Activated CD4-positive, alpha-beta T cell treated with anti-CD3 and anti-CD28 coated beads, Interleukin-2, amount 10 ng/mL, durations not matched to agents 7 days and 5 days (primary cell): ENCODE measurements at regions not wholly inside any gene's neighbourhood (a gene's known extent, or its start where the extent isn't known, plus 50 kb on each side); places are given as distances from the start of the nearest gene placed in this dataset.
"Not testable (repeated sequence)": the region's sequence is repeated elsewhere in the genome, so short reads cannot be mapped to it uniquely, and the experiment has no call there.

Source experiments
- CTCF ChIA-PET: fragments of 350-600 bp; sonication (Branson Sonifier 250); formaldehyde crosslinking; loops from one replicate; lab custom pipeline; 2021; ENCODE audit warnings: antibody characterized with exemption; lab: Charles Lee
- POLR2A ChIA-PET: fragments of 350-600 bp; sonication (Branson Sonifier 250); formaldehyde crosslinking; loops from one replicate; lab custom pipeline; 2021; ENCODE audit warnings: antibody characterized with exemption; lab: Charles Lee
- DNase-seq: peaks from one replicate; pipeline ENCODE4 v3.0.0-alpha.2; 2020
- H3K27ac Mint-ChIP-seq: one replicate; pipeline ENCODE4 v1.8.0; 2021; ENCODE audit warnings: mild to moderate bottlenecking, moderate library complexity, mixed read lengths
- H3K27me3 Mint-ChIP-seq: one replicate; pipeline ENCODE4 v1.8.0; 2021; ENCODE audit warnings: mixed read lengths
- H3K36me3 Mint-ChIP-seq: one replicate; pipeline ENCODE4 v1.8.0; 2021; ENCODE audit warnings: low read depth, mixed read lengths
- H3K4me1 Mint-ChIP-seq: one replicate; pipeline ENCODE4 v1.8.0; 2021; ENCODE audit warnings: mixed read lengths
- H3K4me3 Mint-ChIP-seq: one replicate; pipeline ENCODE4 v1.8.0; 2021; ENCODE audit warnings: mild to moderate bottlenecking, moderate library complexity, mixed read lengths
- H3K9me3 Mint-ChIP-seq: one replicate; pipeline ENCODE4 v1.8.0; 2021; ENCODE audit warnings: mixed read lengths

DNA sequence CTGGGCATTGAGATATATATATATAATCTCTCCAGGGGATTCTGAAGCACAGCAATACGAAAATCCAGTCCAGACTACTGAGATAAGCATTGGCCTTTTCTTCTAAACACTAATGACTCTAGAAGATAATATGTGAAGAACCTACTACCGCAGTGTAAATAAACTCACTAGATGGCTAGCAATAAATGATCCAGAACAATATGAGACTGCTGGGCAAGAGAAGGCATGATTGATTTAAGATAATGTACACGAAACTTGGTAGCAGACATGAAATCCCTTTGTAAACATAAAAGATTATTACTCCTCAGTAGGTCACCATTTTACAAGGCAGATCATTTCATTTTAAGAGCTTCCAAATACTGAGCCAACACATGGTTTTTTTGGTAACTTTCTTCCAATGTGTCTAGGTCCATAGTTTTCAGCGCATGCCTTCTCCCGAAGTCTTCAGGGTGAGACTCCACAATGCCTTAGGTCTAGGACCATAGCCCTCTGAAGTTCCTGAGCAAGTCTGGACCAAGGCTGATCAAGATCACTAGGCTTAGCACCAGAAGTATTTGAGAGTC lies 193.2 kb downstream of the LRRN1 start:
- no peaks in the 10 kb centered on the region for H3K36me3 Mint-ChIP-seq
- no peaks in the 10 kb centered on the region for H3K27me3 Mint-ChIP-seq
- CTCF ChIA-PET, result no interaction called here
- POLR2A ChIA-PET, result no interaction called here
- H3K27ac Mint-ChIP-seq, result no peak overlapping the region
- no peak overlapping the region for H3K4me3 Mint-ChIP-seq
- no peak for DNase-seq
- H3K9me3 Mint-ChIP-seq, result no peaks in the 10 kb centered on the region
- H3K4me1 Mint-ChIP-seq, result no peaks in the 10 kb centered on the region

DNA sequence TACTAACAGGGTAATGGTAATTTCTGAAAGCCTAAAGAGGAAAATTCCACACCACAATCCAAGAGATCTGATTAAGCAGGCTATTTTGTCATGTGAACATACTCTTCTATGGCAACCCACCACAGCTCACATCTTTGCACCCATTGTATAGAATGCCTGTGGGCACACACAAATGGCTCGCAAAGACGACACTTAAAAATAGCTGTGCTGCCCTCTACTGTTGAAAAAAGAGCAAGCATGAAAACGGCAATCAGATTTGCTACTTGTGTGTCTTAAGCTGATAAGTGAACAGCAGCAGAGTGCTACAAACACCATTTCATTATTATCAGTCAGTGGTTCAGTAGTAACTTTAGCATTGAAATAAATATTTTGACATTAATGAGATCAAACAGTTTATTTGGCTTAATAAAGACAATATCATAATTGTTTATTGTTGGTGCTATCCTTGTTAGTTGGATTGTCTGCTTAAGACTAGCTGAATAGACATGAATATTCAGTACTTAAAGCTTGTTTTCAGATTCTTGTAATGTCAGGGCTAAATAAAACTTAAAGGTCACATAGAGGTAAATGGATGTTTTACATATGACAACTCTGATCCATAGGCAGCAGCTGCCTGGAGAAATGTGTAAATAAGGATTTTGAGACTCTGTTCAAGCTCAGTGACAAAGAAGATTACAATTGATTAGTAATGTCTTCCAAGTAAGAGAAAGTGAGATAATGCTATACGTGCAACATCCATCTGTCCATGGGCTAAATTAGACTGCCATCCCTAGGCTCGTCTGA lies 199.1 kb downstream of the LRRN1 start:
- ChIA-PET CTCF (interaction anchor here (1.0 to 1.6 kb wide), 2 partner anchors 10 to 798 kb away, joined by 3 to 6 read pairs; no protein-coding TSS in a partner anchor), POLR2A (interaction anchor here (0.5 kb wide), 1 partner anchor 224 kb away, joined by 4 read pairs; no protein-coding TSS in a partner anchor)
- H3K4me1 Mint-ChIP-seq, result no peaks in the 10 kb centered on the region
- H3K27me3 Mint-ChIP-seq, result no peaks in the 10 kb centered on the region
- DNase-seq, result peak; percentile 39
- H3K27ac Mint-ChIP-seq, result no peak overlapping the region
- no peak overlapping the region for H3K4me3 Mint-ChIP-seq
- no peaks in the 10 kb centered on the region for H3K9me3 Mint-ChIP-seq
- H3K36me3 Mint-ChIP-seq, result no peaks in the 10 kb centered on the region

- DNase-seq, CTCF ChIA-PET, H3K4me1 Mint-ChIP-seq, POLR2A ChIA-PET, H3K9me3 Mint-ChIP-seq, H3K27ac Mint-ChIP-seq, H3K27me3 Mint-ChIP-seq, H3K4me3 Mint-ChIP-seq, H3K36me3 Mint-ChIP-seq: not testable (repeated sequence)
Measured at GRCh38 chr3:3999340-3999739, 200.1 kb downstream of the LRRN1 start.

GRCh38 chr3:4001976-4002375 lies 202.7 kb downstream of the LRRN1 start:
- POLR2A ChIA-PET, result no interaction called here
- Mint-ChIP-seq H3K4me1 (no peaks in the 10 kb centered on the region), H3K9me3 (no peaks in the 10 kb centered on the region), H3K36me3 (no peaks in the 10 kb centered on the region), H3K27ac (no peak overlapping the region), H3K27me3 (no peaks in the 10 kb centered on the region), H3K4me3 (no peak overlapping the region)
- no peak for DNase-seq
- CTCF ChIA-PET, result no interaction called here

- CTCF ChIA-PET, result no interaction called here
- Mint-ChIP-seq H3K4me3 (no peak overlapping the region), H3K36me3 (no peaks in the 10 kb centered on the region), H3K27ac (no peak overlapping the region), H3K27me3 (no peaks in the 10 kb centered on the region), H3K4me1 (no peaks in the 10 kb centered on the region), H3K9me3 (no peaks in the 10 kb centered on the region)
- POLR2A ChIA-PET, result no interaction called here
- no peak for DNase-seq
Measured at GRCh38 chr3:4006288-4006687, 207.1 kb downstream of the LRRN1 start.

DNA sequence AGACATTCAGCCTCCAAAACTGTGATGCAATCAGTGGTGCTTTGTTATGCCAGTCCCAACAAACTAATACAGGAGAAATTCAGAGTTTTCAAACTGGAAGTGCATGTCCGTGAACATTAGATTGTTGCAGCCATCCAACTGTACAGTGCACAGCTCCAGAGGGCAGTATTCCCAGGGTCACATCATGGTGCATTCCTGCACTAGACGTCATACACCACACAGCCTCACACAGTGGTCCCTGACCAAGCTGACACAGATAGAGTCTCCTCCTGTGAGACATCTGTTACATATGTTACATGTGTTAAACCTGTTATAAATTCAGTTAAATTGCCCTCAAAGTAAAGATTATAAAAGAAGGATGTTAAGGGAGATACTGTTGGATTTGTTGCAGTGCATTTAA lies 209.0 kb downstream of the LRRN1 start:
- no peaks in the 10 kb centered on the region for H3K27me3 Mint-ChIP-seq
- no peak overlapping the region for H3K4me3 Mint-ChIP-seq
- POLR2A ChIA-PET, result no interaction called here
- H3K9me3 Mint-ChIP-seq, result no peaks in the 10 kb centered on the region
- DNase-seq, result no peak
- H3K27ac Mint-ChIP-seq, result no peak overlapping the region
- CTCF ChIA-PET, result interaction anchor here (0.8 to 1.2 kb wide), 2 partner anchors 10 to 22 kb away, joined by 3 to 6 read pairs; no protein-coding TSS in a partner anchor
- no peaks in the 10 kb centered on the region for H3K36me3 Mint-ChIP-seq
- no peaks in the 10 kb centered on the region for H3K4me1 Mint-ChIP-seq

- Mint-ChIP-seq H3K27me3 (no peaks in the 10 kb centered on the region), H3K4me3 (no peak overlapping the region), H3K4me1 (no peaks in the 10 kb centered on the region), H3K27ac (no peak overlapping the region), H3K9me3 (no peaks in the 10 kb centered on the region), H3K36me3 (no peaks in the 10 kb centered on the region)
- ChIA-PET POLR2A (no interaction called here), CTCF (no interaction called here)
- no peak for DNase-seq
Measured at GRCh38 chr3:4011166-4011565, 211.9 kb downstream of the LRRN1 start.

- ChIA-PET CTCF (no interaction called here), POLR2A (no interaction called here)
- H3K9me3 Mint-ChIP-seq, result no peaks in the 10 kb centered on the region
Measured at GRCh38 chr3:4015426-4015825, 216.2 kb downstream of the LRRN1 start.

DNA sequence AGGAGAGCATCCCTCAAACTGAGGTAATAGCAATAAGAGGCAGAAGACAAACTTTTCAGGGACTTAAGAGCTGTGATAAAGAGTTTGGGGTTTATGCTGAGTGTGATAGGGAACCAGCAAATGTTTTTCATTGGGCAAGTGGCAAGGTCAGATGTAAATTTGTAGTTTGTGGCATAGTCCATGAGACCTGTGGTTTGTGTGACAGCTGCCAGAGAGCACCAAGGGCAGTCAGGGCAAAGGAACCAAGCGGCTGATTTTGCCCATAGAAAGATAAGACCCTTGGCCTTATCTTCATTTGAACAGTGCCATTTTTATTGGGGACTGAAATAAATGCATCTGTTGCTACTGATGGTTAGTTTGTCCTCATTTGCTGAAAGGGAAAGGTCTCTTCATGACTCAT lies 220.3 kb downstream of the LRRN1 start:
- ChIA-PET CTCF (no interaction called here), POLR2A (no interaction called here)
- no peak overlapping the region for H3K27ac Mint-ChIP-seq

More at GRCh38 chr3:4015426-4015825, 216.2 kb downstream of the LRRN1 start:
- Mint-ChIP-seq H3K4me3 (no peak overlapping the region), H3K36me3 (no peaks in the 10 kb centered on the region), H3K4me1 (no peaks in the 10 kb centered on the region), H3K27me3 (no peaks in the 10 kb centered on the region), H3K27ac (no peak overlapping the region)
- no peak for DNase-seq

DNA sequence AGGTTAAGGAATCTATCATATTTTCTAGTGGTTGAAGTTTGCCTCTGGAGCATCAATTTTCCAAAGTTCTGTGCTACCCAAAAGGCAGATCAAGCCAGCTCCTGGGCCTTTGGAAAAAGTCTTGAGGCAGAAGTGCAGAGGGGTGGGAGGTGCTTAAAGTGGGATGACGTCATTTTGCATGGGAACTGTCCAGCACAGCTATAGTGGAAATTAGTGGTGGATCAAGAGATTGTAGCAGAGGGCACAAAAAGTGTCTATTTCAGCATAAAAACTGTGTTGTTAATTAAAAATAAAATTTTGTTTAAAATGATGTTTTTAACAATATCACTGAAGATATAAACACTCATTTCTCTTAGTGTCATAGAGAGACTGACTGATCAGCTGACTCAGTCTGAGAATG lies 221.9 kb downstream of the LRRN1 start:
- no peaks in the 10 kb centered on the region for H3K9me3 Mint-ChIP-seq
- ChIA-PET CTCF (interaction anchor here (0.6 to 0.9 kb wide), 2 partner anchors 13 to 1538 kb away, joined by 3 to 4 read pairs; no protein-coding TSS in a partner anchor), POLR2A (no interaction called here)
- H3K27ac Mint-ChIP-seq, result no peak overlapping the region
- H3K4me3 Mint-ChIP-seq, result no peak overlapping the region
- H3K36me3 Mint-ChIP-seq, result no peaks in the 10 kb centered on the region
- H3K27me3 Mint-ChIP-seq, result no peaks in the 10 kb centered on the region
- DNase-seq, result no peak
- no peaks in the 10 kb centered on the region for H3K4me1 Mint-ChIP-seq

More for the DNA sequence above, 220.3 kb downstream of the LRRN1 start:
- H3K4me1 Mint-ChIP-seq, result no peaks in the 10 kb centered on the region
- no peaks in the 10 kb centered on the region for H3K36me3 Mint-ChIP-seq
- no peaks in the 10 kb centered on the region for H3K27me3 Mint-ChIP-seq
- no peak for DNase-seq
- H3K4me3 Mint-ChIP-seq, result no peak overlapping the region
- no peaks in the 10 kb centered on the region for H3K9me3 Mint-ChIP-seq

DNA sequence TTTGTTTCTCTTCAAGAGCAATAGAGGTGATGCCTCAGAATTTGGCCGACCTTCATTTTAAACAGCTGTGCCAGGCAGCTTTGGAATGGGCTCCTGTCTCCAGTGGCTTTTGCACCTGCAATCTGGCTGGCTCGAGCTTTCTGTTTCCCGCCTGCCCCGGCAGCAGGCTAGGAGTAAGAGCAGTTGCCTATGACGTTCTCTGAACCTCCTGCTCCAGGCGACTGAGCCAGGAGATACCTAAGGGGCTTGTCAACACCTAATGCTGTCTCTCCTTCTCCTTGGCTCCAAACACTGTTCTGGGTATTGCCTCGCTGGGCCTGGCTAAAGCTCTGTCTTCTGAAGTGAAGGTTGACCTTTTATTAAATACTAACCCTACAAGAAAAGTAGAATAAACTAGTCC lies 229.9 kb downstream of the LRRN1 start:
- no peak overlapping the region for H3K4me3 Mint-ChIP-seq
- H3K9me3 Mint-ChIP-seq, result no peaks in the 10 kb centered on the region
- DNase-seq, result no peak
- CTCF ChIA-PET, result no interaction called here
- no peaks in the 10 kb centered on the region for H3K27me3 Mint-ChIP-seq
- no peaks in the 10 kb centered on the region for H3K36me3 Mint-ChIP-seq
- no peaks in the 10 kb centered on the region for H3K4me1 Mint-ChIP-seq
- POLR2A ChIA-PET, result no interaction called here
- no peak overlapping the region for H3K27ac Mint-ChIP-seq

- no peak for DNase-seq
- ChIA-PET POLR2A (no interaction called here), CTCF (interaction anchor here (0.8 to 1.7 kb wide), 2 partner anchors 17 to 22 kb away, joined by 3 read pairs; no protein-coding TSS in a partner anchor)
- Mint-ChIP-seq H3K27ac (no peak overlapping the region), H3K4me3 (no peak overlapping the region), H3K4me1 (no peaks in the 10 kb centered on the region), H3K36me3 (no peaks in the 10 kb centered on the region), H3K9me3 (no peaks in the 10 kb centered on the region), H3K27me3 (no peaks in the 10 kb centered on the region)
Measured at GRCh38 chr3:4030624-4031023, 231.4 kb downstream of the LRRN1 start.

GRCh38 chr3:4033296-4033695 lies 234.1 kb downstream of the LRRN1 start:
- ChIA-PET POLR2A (no interaction called here), CTCF (interaction anchor here (0.9 kb wide), 1 partner anchor 12 kb away, joined by 4 read pairs; no protein-coding TSS in a partner anchor)
- no peak overlapping the region for H3K4me3 Mint-ChIP-seq
- H3K4me1 Mint-ChIP-seq, result no peaks in the 10 kb centered on the region
- H3K36me3 Mint-ChIP-seq, result no peaks in the 10 kb centered on the region
- no peaks in the 10 kb centered on the region for H3K27me3 Mint-ChIP-seq
- no peak for DNase-seq
- H3K27ac Mint-ChIP-seq, result no peak overlapping the region
- no peaks in the 10 kb centered on the region for H3K9me3 Mint-ChIP-seq
